Esophagus (tissue), 2 donors: ENCODE measurements at regions not wholly inside any gene's neighbourhood (a gene's known extent, or its start where the extent isn't known, plus 50 kb on each side); places are given as distances from the start of the nearest gene placed in this dataset.

Experiments used
- H3K27ac ChIP-seq, 2 donors: one replicate each; pipeline ENCODE4 v1.5.1; 2013; ENCODE audit warnings: low read depth in 2 of 2, mild to moderate bottlenecking in 2 of 2, inconsistent platforms in 1 of 2, low read length in 1 of 2, moderate library complexity in 1 of 2
- H3K27me3 ChIP-seq, 2 donors: one replicate each; pipeline ENCODE4 v1.6.1; 2013; ENCODE audit warnings: low read length in 2 of 2, control low read depth in 1 of 2, mild to moderate bottlenecking in 1 of 2; ENCODE audit not compliant: insufficient read depth in 2 of 2, control insufficient read depth in 1 of 2
- H3K36me3 ChIP-seq, 2 donors: one replicate each; pipeline ENCODE4 v1.6.1; 2013; ENCODE audit warnings: low read length in 1 of 2; ENCODE audit not compliant: control insufficient read depth in 2 of 2, insufficient read depth in 2 of 2
- H3K4me1 ChIP-seq, 2 donors: one replicate each; pipeline ENCODE4 v1.6.1; 2013; ENCODE audit warnings: low read length in 1 of 2; ENCODE audit not compliant: control insufficient read depth in 2 of 2, insufficient read depth in 2 of 2
- H3K4me3 ChIP-seq, 2 donors: one replicate each; pipeline ENCODE4 v1.5.1; 2013; ENCODE audit warnings: low read length in 2 of 2, mild to moderate bottlenecking in 2 of 2, low read depth in 1 of 2, moderate library complexity in 1 of 2
- H3K9me3 ChIP-seq, 2 donors: one replicate each; pipeline ENCODE4 v1.6.1; 2013; ENCODE audit warnings: mild to moderate bottlenecking in 2 of 2, low read depth in 1 of 2, low read length in 1 of 2, moderate library complexity in 1 of 2; ENCODE audit not compliant: control insufficient read depth in 2 of 2, insufficient read depth in 1 of 2
- WGBS, 2 donors: extraction: QIAGEN DNeasy Blood & Tissue Kit; methylation state at CpG; one replicate each; pipeline ENCODE4 v1.1.7; 2013; 5-methylcytosine and 5-hydroxymethylcytosine counted together
- donor health status: healthy with polysubstance abuse.
- donor health status: Bipolar disorder and iron deficiency.

- Histone ChIP-seq H3K36me3 (no peaks in the 10 kb centered on the region), H3K4me3 (no peak overlapping the region), H3K27ac (no peak overlapping the region), H3K9me3 (peaks cover 0 to 2% of the 10 kb centered on the region in 2 donors), H3K27me3 (no peaks in the 10 kb centered on the region), H3K4me1 (no peaks in the 10 kb centered on the region)
- 48 to 63% methylated on average over 2 of the region's 2 CpGs for WGBS, 2 donors
Measured at GRCh38 chr14:88950069-88950468, 125.6 kb downstream of the TTC8 start.

- Histone ChIP-seq H3K9me3 (peaks cover 0 to 2% of the 10 kb centered on the region in 2 donors), H3K4me1 (no peaks in the 10 kb centered on the region), H3K27me3 (no peaks in the 10 kb centered on the region), H3K4me3 (no peak overlapping the region), H3K27ac (no peak overlapping the region), H3K36me3 (no peaks in the 10 kb centered on the region)
- WGBS, 2 donors, result 64 to 68% methylated on average over 3 of the region's 3 CpGs
Measured at GRCh38 chr14:88951370-88951769, 126.9 kb downstream of the TTC8 start.

- H3K27ac ChIP-seq, result no peak overlapping the region
- peaks cover 0 to 2% of the 10 kb centered on the region in 2 donors for H3K9me3 ChIP-seq
- no peaks in the 10 kb centered on the region for H3K4me1 ChIP-seq
- no peaks in the 10 kb centered on the region for H3K36me3 ChIP-seq
- WGBS, 2 donors, result 81 to 82% methylated on average over 7 of the region's 7 CpGs
- no peak overlapping the region for H3K4me3 ChIP-seq
- no peaks in the 10 kb centered on the region for H3K27me3 ChIP-seq
Measured at GRCh38 chr14:88952901-88953300, 128.4 kb downstream of the TTC8 start.

- peaks cover 0 to 2% of the 10 kb centered on the region in 2 donors for H3K9me3 ChIP-seq
- no peaks in the 10 kb centered on the region for H3K27me3 ChIP-seq
- H3K36me3 ChIP-seq, result no peaks in the 10 kb centered on the region
- H3K4me3 ChIP-seq, result no peak overlapping the region
- 49 to 50% methylated on average over 2 of the region's 2 CpGs for WGBS, 2 donors
- H3K27ac ChIP-seq, result no peak overlapping the region
- no peaks in the 10 kb centered on the region for H3K4me1 ChIP-seq
Measured at GRCh38 chr14:88955455-88955854, 131.0 kb downstream of the TTC8 start.

- H3K9me3 ChIP-seq, result no peaks in the 10 kb centered on the region
- no peaks in the 10 kb centered on the region for H3K36me3 ChIP-seq
- 49 to 57% methylated on average over 5 of the region's 5 CpGs for WGBS, 2 donors
- H3K27me3 ChIP-seq, result no peaks in the 10 kb centered on the region
- no peak overlapping the region for H3K4me3 ChIP-seq
- no peaks in the 10 kb centered on the region for H3K4me1 ChIP-seq
- no peak overlapping the region for H3K27ac ChIP-seq
Measured at GRCh38 chr14:88960496-88960895, 136.0 kb downstream of the TTC8 start.

GRCh38 chr14:88961214-88961613, 136.8 kb downstream of the TTC8 start:
- no peak overlapping the region for H3K27ac ChIP-seq
- H3K4me3 ChIP-seq, result no peak overlapping the region
- no peaks in the 10 kb centered on the region for H3K27me3 ChIP-seq
- H3K36me3 ChIP-seq, result no peaks in the 10 kb centered on the region
- H3K4me1 ChIP-seq, result no peaks in the 10 kb centered on the region
- H3K9me3 ChIP-seq, result no peaks in the 10 kb centered on the region
- 71 to 73% methylated on average over 3 of the region's 3 CpGs for WGBS, 2 donors

GRCh38 chr14:88962356-88962755, 137.9 kb downstream of the TTC8 start:
- Histone ChIP-seq H3K9me3 (no peaks in the 10 kb centered on the region), H3K4me3 (no peak overlapping the region), H3K27ac (no peak overlapping the region), H3K27me3 (no peaks in the 10 kb centered on the region), H3K4me1 (no peaks in the 10 kb centered on the region), H3K36me3 (no peaks in the 10 kb centered on the region)
- 83 to 85% methylated on average over 4 of the region's 4 CpGs for WGBS, 2 donors

GRCh38 chr14:88967299-88967698, 142.8 kb downstream of the TTC8 start:
- no peak overlapping the region for H3K27ac ChIP-seq
- H3K27me3 ChIP-seq, result no peaks in the 10 kb centered on the region
- H3K36me3 ChIP-seq, result no peaks in the 10 kb centered on the region
- WGBS, 2 donors, result 81 to 84% methylated on average over 3 of the region's 3 CpGs
- no peaks in the 10 kb centered on the region for H3K4me1 ChIP-seq
- no peaks in the 10 kb centered on the region for H3K9me3 ChIP-seq
- no peak overlapping the region for H3K4me3 ChIP-seq

- Histone ChIP-seq H3K36me3 (no peaks in the 10 kb centered on the region), H3K4me3 (no peak overlapping the region), H3K9me3 (peaks cover 0 to 3% of the 10 kb centered on the region in 2 donors), H3K27me3 (no peaks in the 10 kb centered on the region), H3K27ac (no peak overlapping the region), H3K4me1 (no peaks in the 10 kb centered on the region)
- WGBS, 2 donors, result 45 to 56% methylated on average over 3 of the region's 3 CpGs
Measured at GRCh38 chr14:88975043-88975830, 150.8 kb downstream of the TTC8 start.

GRCh38 chr14:88975926-88976325, 151.5 kb downstream of the TTC8 start:
- peaks cover 0 to 3% of the 10 kb centered on the region in 2 donors for H3K9me3 ChIP-seq
- H3K4me1 ChIP-seq, result no peaks in the 10 kb centered on the region
- WGBS, 2 donors, result 28 to 52% methylated on average over 2 of the region's 2 CpGs
- H3K27ac ChIP-seq, result no peak overlapping the region
- H3K4me3 ChIP-seq, result no peak overlapping the region
- no peaks in the 10 kb centered on the region for H3K36me3 ChIP-seq
- no peaks in the 10 kb centered on the region for H3K27me3 ChIP-seq
